ENCODE measurements at regions not wholly inside any gene's neighbourhood (a gene's known extent, or its start where the extent isn't known, plus 50 kb on each side); places are given as distances from the start of the nearest gene placed in this dataset.

GRCh38 chr21:20661745-20662422, 336.3 kb upstream of the NCAM2 start:
- Histone ChIP-seq H3K79me2 (ENCODE audit: insufficient read depth, low read length) (no peaks in the 10 kb centered on the region), H3K36me3 (ENCODE audit: control insufficient read depth in 1 of 2, insufficient read depth in 2 of 2, low read length in 2 of 2) (no peaks in the 10 kb centered on the region), H3K9ac (ENCODE audit: low read length) (no peak overlapping the region), H3K4me3 (replicated peaks in 1 of 2; ENCODE audit: low read depth in 1 of 2, low read length in 2 of 2) (no peak overlapping the region), H3K27me3 (ENCODE audit: insufficient read depth, low read length) (no peaks in the 10 kb centered on the region), H3K9me2 (ENCODE audit: insufficient read depth) (no peaks in the 10 kb centered on the region), H4K20me1 (ENCODE audit: insufficient read depth) (no peaks in the 10 kb centered on the region), H3K4me1 (ENCODE audit: control insufficient read depth in 1 of 2, insufficient read depth in 2 of 2, low read length in 2 of 2) (no peaks in the 10 kb centered on the region), H3K9me3 (ENCODE audit: control insufficient read depth in 1 of 2, insufficient read depth in 1 of 2, low read depth in 1 of 2, low read length in 2 of 2) (peaks cover 10 to 22% of the 10 kb centered on the region in 2 experiments; a peak in 2 of 4 replicates), H3K27ac (ENCODE audit: low read depth, low read length) (no peak overlapping the region), H2AFZ (ENCODE audit: low read depth, low read length, poor library complexity, severe bottlenecking) (no peak overlapping the region), H3K4me2 (ENCODE audit: low read length) (no peak overlapping the region)
- intact Hi-C loops (cut with micrococcal nuclease): no loop called here
- ChIA-PET CTCF (no interaction called here), POLR2A (no interaction called here), RAD21 (ENCODE audit: low non-redundant PET in 1 of 2, low total read pairs in 2 of 2, uncharacterized antibody in 2 of 2, unreplicated experiment in 2 of 2) (no interaction called here)
- ATAC-seq: no peak
- no peak for DNase-seq (ENCODE audit: low read depth, low spot score)
- TF ChIP-seq FOSL1 (IDR thresholded peaks at IDR 0.05; ENCODE audit: low read depth): no peak
- no peak for TF ChIP-seq MAX (IDR thresholded peaks at IDR 0.05)
- TF ChIP-seq JUND (IDR thresholded peaks at IDR 0.05): no peak
- no peak for TF ChIP-seq SP1 (IDR thresholded peaks at IDR 0.05; ENCODE audit: low read depth)
- TF ChIP-seq REST (IDR thresholded peaks at IDR 0.05; ENCODE audit: low read depth): no peak
- no peak for TF ChIP-seq POLR2A (IDR thresholded peaks at IDR 0.05; ENCODE audit: borderline replicate concordance, extremely low read depth, insufficient read depth, insufficient read length)
- no peak for TF ChIP-seq ZFX (IDR thresholded peaks at IDR 0.05)
- BruUV-seq (replicated peaks): no TSS peak

Measured in HCT116 (cell line).